Uterus (tissue), 2 donors: ENCODE measurements at regions not wholly inside any gene's neighbourhood (a gene's known extent, or its start where the extent isn't known, plus 50 kb on each side); places are given as distances from the start of the nearest gene placed in this dataset.

Experiments
- CTCF ChIP-seq, 4 experiments: fragments of 200-600 bp in 2 of 4; fragments of 450-650 bp in 2 of 4; sonication (generic) in 2 of 4; IDR thresholded peaks; one replicate each; pipeline ENCODE4 v1.5.1; 2016 to 2019; ENCODE audit warnings: antibody characterized with exemption in 4 of 4, mild to moderate bottlenecking in 2 of 4, moderate library complexity in 1 of 4
- POLR2A ChIP-seq, 2 donors: fragments of 450-650 bp; IDR thresholded peaks; one replicate each; pipeline ENCODE4 v1.6.1; 2016; ENCODE audit warnings: antibody characterized with exemption in 2 of 2, mild to moderate bottlenecking in 1 of 2, moderate library complexity in 1 of 2

- TF ChIP-seq CTCF (IDR thresholded peaks at IDR 0.05) (no peak), POLR2A (IDR thresholded peaks at IDR 0.05) (no peak)
Measured at GRCh38 chr6:91852252-91852651, 1265.4 kb upstream of the MAP3K7 start.
